ENCODE measurements at regions not wholly inside any gene's neighbourhood (a gene's known extent, or its start where the extent isn't known, plus 50 kb on each side); places are given as distances from the start of the nearest gene placed in this dataset.

GRCh38 chr2:58517881-58518280 is 276.8 kb upstream of the FANCL start:
- Histone ChIP-seq H4K20me1 (no peaks in the 10 kb centered on the region), H3K9me3 (no peaks in the 10 kb centered on the region)

GRCh38 chr2:58516695-58517094 is 275.6 kb upstream of the FANCL start:
- Histone ChIP-seq H3K4me2 (no peak overlapping the region), H3K4me3 (no peak overlapping the region), H3K27me3 (no peaks in the 10 kb centered on the region), H3K27ac (no peak overlapping the region), H3K9ac (no peak overlapping the region), H3K4me1 (no peaks in the 10 kb centered on the region), H4K20me1 (no peaks in the 10 kb centered on the region), H3K9me3 (no peaks in the 10 kb centered on the region), H3K36me3 (no peaks in the 10 kb centered on the region)
- no peak for TF ChIP-seq Cebpa-rat (IDR thresholded peaks at IDR 0.05)

More at GRCh38 chr2:58517881-58518280, 276.8 kb upstream of the FANCL start:
- TF ChIP-seq Cebpa-rat (IDR thresholded peaks at IDR 0.05) = no peak
- Histone ChIP-seq H3K36me3 (no peaks in the 10 kb centered on the region), H3K27me3 (no peaks in the 10 kb centered on the region), H3K27ac (no peak overlapping the region), H3K4me2 (no peak overlapping the region), H3K4me1 (no peaks in the 10 kb centered on the region), H3K4me3 (no peak overlapping the region), H3K9ac (no peak overlapping the region)

- Histone ChIP-seq H3K4me1 (no peaks in the 10 kb centered on the region), H3K4me3 (no peak overlapping the region), H3K36me3 (no peaks in the 10 kb centered on the region), H3K9ac (no peak overlapping the region), H3K27me3 (no peaks in the 10 kb centered on the region), H3K4me2 (no peak overlapping the region), H3K27ac (no peak overlapping the region), H4K20me1 (no peaks in the 10 kb centered on the region), H3K9me3 (no peaks in the 10 kb centered on the region)
- no peak for TF ChIP-seq Cebpa-rat (IDR thresholded peaks at IDR 0.05)
Measured at GRCh38 chr2:58515827-58516573, 274.9 kb upstream of the FANCL start.

- H4K20me1 ChIP-seq = no peaks in the 10 kb centered on the region
- no peaks in the 10 kb centered on the region for H3K27me3 ChIP-seq
- H3K4me3 ChIP-seq = no peak overlapping the region
- H3K36me3 ChIP-seq = no peaks in the 10 kb centered on the region
- TF ChIP-seq Cebpa-rat (IDR thresholded peaks at IDR 0.05) = no peak
- H3K27ac ChIP-seq = no peak overlapping the region
- no peak overlapping the region for H3K4me2 ChIP-seq
- no peaks in the 10 kb centered on the region for H3K9me3 ChIP-seq
- no peak overlapping the region for H3K9ac ChIP-seq
- no peaks in the 10 kb centered on the region for H3K4me1 ChIP-seq
Measured at GRCh38 chr2:58514252-58514651, 273.1 kb upstream of the FANCL start.

GRCh38 chr2:58512878-58513277 is 271.8 kb upstream of the FANCL start:
- Histone ChIP-seq H3K27ac (no peak overlapping the region), H3K27me3 (no peaks in the 10 kb centered on the region), H3K9ac (no peak overlapping the region), H3K9me3 (no peaks in the 10 kb centered on the region), H3K4me1 (no peaks in the 10 kb centered on the region), H3K36me3 (no peaks in the 10 kb centered on the region), H3K4me3 (no peak overlapping the region), H3K4me2 (no peak overlapping the region), H4K20me1 (no peaks in the 10 kb centered on the region)
- TF ChIP-seq Cebpa-rat (IDR thresholded peaks at IDR 0.05) = no peak

- Histone ChIP-seq H3K27ac (no peak overlapping the region), H3K4me2 (no peak overlapping the region), H3K27me3 (no peaks in the 10 kb centered on the region), H3K4me1 (no peaks in the 10 kb centered on the region), H3K9ac (no peak overlapping the region), H3K36me3 (no peaks in the 10 kb centered on the region), H4K20me1 (no peaks in the 10 kb centered on the region), H3K9me3 (no peaks in the 10 kb centered on the region), H3K4me3 (no peak overlapping the region)
- no peak for TF ChIP-seq Cebpa-rat (IDR thresholded peaks at IDR 0.05)
Measured at GRCh38 chr2:58508006-58508405, 266.9 kb upstream of the FANCL start.

- no peak for TF ChIP-seq Cebpa-rat (IDR thresholded peaks at IDR 0.05)
- Histone ChIP-seq H3K9me3 (no peaks in the 10 kb centered on the region), H3K4me3 (no peak overlapping the region), H4K20me1 (no peaks in the 10 kb centered on the region), H3K4me2 (no peak overlapping the region), H3K36me3 (no peaks in the 10 kb centered on the region), H3K9ac (no peak overlapping the region), H3K4me1 (no peaks in the 10 kb centered on the region), H3K27ac (no peak overlapping the region), H3K27me3 (no peaks in the 10 kb centered on the region)
Measured at GRCh38 chr2:58503918-58504317, 262.8 kb upstream of the FANCL start.

GRCh38 chr2:58502931-58503330 is 261.8 kb upstream of the FANCL start:
- Histone ChIP-seq H3K36me3 (no peaks in the 10 kb centered on the region), H3K9me3 (no peaks in the 10 kb centered on the region), H3K4me3 (no peak overlapping the region), H4K20me1 (no peaks in the 10 kb centered on the region), H3K27me3 (no peaks in the 10 kb centered on the region), H3K4me1 (no peaks in the 10 kb centered on the region), H3K4me2 (no peak overlapping the region), H3K27ac (no peak overlapping the region), H3K9ac (no peak overlapping the region)
- no peak for TF ChIP-seq Cebpa-rat (IDR thresholded peaks at IDR 0.05)

GRCh38 chr2:58501371-58502160 is 260.4 kb upstream of the FANCL start:
- no peak overlapping the region for H3K27ac ChIP-seq
- H3K4me3 ChIP-seq = no peak overlapping the region
- H4K20me1 ChIP-seq = no peaks in the 10 kb centered on the region
- H3K36me3 ChIP-seq = no peaks in the 10 kb centered on the region
- no peaks in the 10 kb centered on the region for H3K9me3 ChIP-seq
- TF ChIP-seq Cebpa-rat (IDR thresholded peaks at IDR 0.05) = no peak
- H3K4me1 ChIP-seq = no peaks in the 10 kb centered on the region
- no peak overlapping the region for H3K9ac ChIP-seq
- H3K4me2 ChIP-seq = no peak overlapping the region
- H3K27me3 ChIP-seq = no peaks in the 10 kb centered on the region

- no peaks in the 10 kb centered on the region for H4K20me1 ChIP-seq
- H3K9me3 ChIP-seq = no peaks in the 10 kb centered on the region
- H3K27me3 ChIP-seq = no peaks in the 10 kb centered on the region
- no peak overlapping the region for H3K9ac ChIP-seq
- TF ChIP-seq Cebpa-rat (IDR thresholded peaks at IDR 0.05) = no peak
- H3K27ac ChIP-seq = no peak overlapping the region
- H3K4me1 ChIP-seq = no peaks in the 10 kb centered on the region
- no peaks in the 10 kb centered on the region for H3K36me3 ChIP-seq
- H3K4me3 ChIP-seq = no peak overlapping the region
- no peak overlapping the region for H3K4me2 ChIP-seq
Measured at GRCh38 chr2:58497168-58497567, 256.0 kb upstream of the FANCL start.
